ENCODE measurements at regions not wholly inside any gene's neighbourhood (a gene's known extent, or its start where the extent isn't known, plus 50 kb on each side); places are given as distances from the start of the nearest gene placed in this dataset.

DNA sequence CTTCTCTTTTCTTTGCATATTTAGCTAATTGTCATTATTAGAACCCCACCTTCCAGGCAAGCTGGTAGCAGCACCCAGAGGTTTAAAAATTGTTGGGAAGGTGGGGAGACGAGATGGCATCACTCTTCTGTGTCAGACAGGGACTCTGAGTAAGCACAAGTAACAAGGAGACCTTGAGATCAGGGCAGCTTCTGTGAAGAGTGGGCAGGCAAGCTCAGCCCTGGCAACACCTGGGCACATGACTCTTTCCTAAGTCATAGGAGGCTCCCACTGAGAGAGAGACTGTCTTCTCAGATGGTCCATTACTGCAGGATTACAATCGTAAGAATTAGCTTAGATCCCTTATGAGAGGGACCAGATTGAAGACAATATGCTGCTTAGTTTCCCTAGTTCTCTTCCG lies 183.5 kb downstream of the BRINP2 start:
- POLR2A ChIA-PET (ENCODE audit: unreplicated experiment): no interaction called here
- no peak overlapping the region for H3K9ac ChIP-seq (ENCODE audit: low read depth, low read length)
- no peak overlapping the region for H3K18ac ChIP-seq (ENCODE audit: low read depth, low read length)
- H2BK20ac ChIP-seq (ENCODE audit: low read depth, low read length): no peak overlapping the region
- no peak for TF ChIP-seq POLR2A (IDR thresholded peaks at IDR 0.05; ENCODE audit: low read depth, low read length)
- TF ChIP-seq, protein P1, sequence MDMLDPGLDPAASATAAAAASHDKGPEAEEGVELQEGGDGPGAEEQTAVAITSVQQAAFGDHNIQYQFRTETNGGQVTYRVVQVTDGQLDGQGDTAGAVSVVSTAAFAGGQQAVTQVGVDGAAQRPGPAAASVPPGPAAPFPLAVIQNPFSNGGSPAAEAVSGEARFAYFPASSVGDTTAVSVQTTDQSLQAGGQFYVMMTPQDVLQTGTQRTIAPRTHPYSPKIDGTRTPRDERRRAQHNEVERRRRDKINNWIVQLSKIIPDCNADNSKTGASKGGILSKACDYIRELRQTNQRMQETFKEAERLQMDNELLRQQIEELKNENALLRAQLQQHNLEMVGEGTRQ (IDR thresholded peaks at IDR 0.05; ENCODE audit: low read depth, low read length): no peak
- TF ChIP-seq, protein P2, sequence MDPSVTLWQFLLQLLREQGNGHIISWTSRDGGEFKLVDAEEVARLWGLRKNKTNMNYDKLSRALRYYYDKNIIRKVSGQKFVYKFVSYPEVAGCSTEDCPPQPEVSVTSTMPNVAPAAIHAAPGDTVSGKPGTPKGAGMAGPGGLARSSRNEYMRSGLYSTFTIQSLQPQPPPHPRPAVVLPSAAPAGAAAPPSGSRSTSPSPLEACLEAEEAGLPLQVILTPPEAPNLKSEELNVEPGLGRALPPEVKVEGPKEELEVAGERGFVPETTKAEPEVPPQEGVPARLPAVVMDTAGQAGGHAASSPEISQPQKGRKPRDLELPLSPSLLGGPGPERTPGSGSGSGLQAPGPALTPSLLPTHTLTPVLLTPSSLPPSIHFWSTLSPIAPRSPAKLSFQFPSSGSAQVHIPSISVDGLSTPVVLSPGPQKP (IDR thresholded peaks at IDR 0.05; ENCODE audit: borderline replicate concordance, low read depth, low read length): no peak
- TF ChIP-seq RCOR1 (IDR thresholded peaks at IDR 0.05; ENCODE audit: insufficient replicate concordance, low read length): no peak
- no peak for TF ChIP-seq FOS (IDR thresholded peaks at IDR 0.05; ENCODE audit: low read depth, low read length)
- no peak for TF ChIP-seq CEBPB (IDR thresholded peaks at IDR 0.05; ENCODE audit: low read depth, low read length)
- no peak for TF ChIP-seq MAZ (IDR thresholded peaks at IDR 0.05; ENCODE audit: borderline replicate concordance, low read depth, low read length)
- no peak for TF ChIP-seq BHLHE40 (IDR thresholded peaks at IDR 0.05; ENCODE audit: low read depth, low read length)
- no peak for TF ChIP-seq CHD1 (IDR thresholded peaks at IDR 0.05; ENCODE audit: low read depth, low read length)
- no peak overlapping the region for H3K23ac ChIP-seq (ENCODE audit: low read depth, low read length)
- no peaks in the 10 kb centered on the region for H4K20me1 ChIP-seq (ENCODE audit: insufficient read depth, low read length)
- CTCF ChIA-PET: interaction anchor here (0.6 to 1.7 kb wide), 2 partner anchors 129 to 456 kb away, joined by 7 to 10 read pairs; no protein-coding TSS in a partner anchor
- H3K4ac ChIP-seq (ENCODE audit: low read depth, low read length): no peak overlapping the region
- no peak overlapping the region for H2AK5ac ChIP-seq (ENCODE audit: low read depth, low read length)
- ATAC-seq (ENCODE audit: low read depth): no peak
- H2AFZ ChIP-seq (replicated peaks; ENCODE audit: low read length, poor library complexity): no peak overlapping the region
- no peak overlapping the region for H2AK9ac ChIP-seq (replicated peaks; ENCODE audit: low read depth, low read length, poor library complexity)
- no peak overlapping the region for H4K8ac ChIP-seq (ENCODE audit: low read depth in 2 of 2, low read length in 2 of 2)
- H3K27ac ChIP-seq (ENCODE audit: insufficient read depth, low read length): no peak overlapping the region
- in situ Hi-C loops (cut with MboI; ENCODE audit: low sequenced_read_pairs) (no loop called here), intact Hi-C loops (cut with micrococcal nuclease) (loop anchor here (2.0 kb wide), 1 partner anchor 593 kb away; no protein-coding TSS in a partner anchor), dilution Hi-C loops (cut with HindIII; ENCODE audit: low sequenced_read_pairs, unreplicated experiment) (no loop called here)
- no peaks in the 10 kb centered on the region for H3K9me3 ChIP-seq (ENCODE audit: control insufficient read depth, insufficient read depth, low read length)
- no peak overlapping the region for H4K5ac ChIP-seq (ENCODE audit: low read depth, low read length)
- no peaks in the 10 kb centered on the region for H3K4me1 ChIP-seq (ENCODE audit: control insufficient read depth, insufficient read depth, low read length)
- H3K27me3 ChIP-seq (ENCODE audit: control insufficient read depth, insufficient read depth, low read length): peaks cover 2% of the 10 kb centered on the region; the same call in 1 of the 2 replicates
- H3K4me3 ChIP-seq (ENCODE audit: insufficient read depth, low read depth, low read length): no peak overlapping the region
- H3K36me3 ChIP-seq (ENCODE audit: control insufficient read depth, insufficient read depth, low read length): no peaks in the 10 kb centered on the region
- BruUV-seq (replicated peaks): no TSS peak
- no peak overlapping the region for H2BK5ac ChIP-seq (ENCODE audit: low read depth, low read length, poor library complexity, severe bottlenecking)
- no peak overlapping the region for H2BK120ac ChIP-seq (ENCODE audit: low read depth, low read length)
- DNase-seq: no peak
- no peak overlapping the region for H3K14ac ChIP-seq (replicated peaks; ENCODE audit: low read depth, low read length)
- H3K9me1 ChIP-seq (ENCODE audit: insufficient read depth, low read length): no peaks in the 10 kb centered on the region
- no peak overlapping the region for H3K4me2 ChIP-seq (ENCODE audit: low read depth, low read length)
- H3K79me1 ChIP-seq (ENCODE audit: low read depth in 1 of 2, low read length in 2 of 2): no peaks in the 10 kb centered on the region
- no peak overlapping the region for H3K56ac ChIP-seq (ENCODE audit: extremely low read depth, insufficient read depth, low read length)
- WGBS, 2 experiments (ENCODE audit: extremely low coverage in 2 of 2, insufficient read length in 1 of 2): 83% methylated on average over 1 of the region's 3 CpGs; no CpG with 5 or more reads in 1 of the 2 experiments
- H2BK15ac ChIP-seq (ENCODE audit: low read depth, low read length): no peak overlapping the region
- no peak overlapping the region for H4K91ac ChIP-seq (ENCODE audit: insufficient read depth, low read depth, low read length)
